Loucy (cell line): ENCODE measurements at regions not wholly inside any gene's neighbourhood (a gene's known extent, or its start where the extent isn't known, plus 50 kb on each side); places are given as distances from the start of the nearest gene placed in this dataset.

Experiments used
- CTCF ChIP-seq: fragments of 200-600 bp; sonication (generic); conservative IDR thresholded peaks from 2 replicates; pipeline ENCODE4 v1.5.1; 2014; ENCODE audit warnings: mild to moderate bottlenecking, antibody characterized with exemption, low read length
- EZH2phosphoT487 ChIP-seq: fragments of 200-600 bp; IDR thresholded peaks from 2 replicates; pipeline ENCODE4 v1.6.1; 2018; ENCODE audit warnings: antibody characterized with exemption, mild to moderate bottlenecking, moderate library complexity, borderline replicate concordance

GRCh38 chr12:111143271-111143670 lies 222.9 kb upstream of the MYL2 start:
- no peak for TF ChIP-seq CTCF
- no peak for TF ChIP-seq EZH2phosphoT487
